HEK293 (cell line): ENCODE measurements at regions not wholly inside any gene's neighbourhood (a gene's known extent, or its start where the extent isn't known, plus 50 kb on each side); places are given as distances from the start of the nearest gene placed in this dataset.

Experiments
- CTCF ChIA-PET: fragments of 350-600 bp; formaldehyde crosslinking; extraction: SDS; loops from one replicate; lab custom pipeline; 2021; ENCODE audit warnings: antibody characterized with exemption; lab: Yijun Ruan, JAX
- POLR2A ChIA-PET: fragments of 300-600 bp; formaldehyde crosslinking; extraction: SDS; loops from one replicate; lab custom pipeline; 2020; ENCODE audit warnings: antibody characterized with exemption, inconsistent platforms; lab: Yijun Ruan, JAX
- H3K27ac ChIP-seq: fragments of 200-500 bp; sonication (Bioruptor generic); 2 replicates; pipeline ENCODE4 v1.5.1; 2014; ENCODE audit warnings: low read depth, low read length, control low read depth, inconsistent platforms; ENCODE audit errors: extremely low read depth
- H3K36me3 ChIP-seq, 2 experiments: fragments of 200-500 bp in 1 of 2; sonication (Bioruptor generic) in 1 of 2; 1 replicate in 1 of 2; 2 replicates in 1 of 2; pipeline ENCODE4 v1.5.1; 2014 to 2017; ENCODE audit warnings: inconsistent platforms in 2 of 2, low read length in 2 of 2; ENCODE audit not compliant: control insufficient read depth in 2 of 2, insufficient read depth in 1 of 2
- H3K4me1 ChIP-seq: fragments of 200-500 bp; sonication (Bioruptor generic); 2 replicates; pipeline ENCODE4 v1.5.1; 2014; ENCODE audit warnings: mild to moderate bottlenecking, low read length, inconsistent platforms; ENCODE audit not compliant: control insufficient read depth, insufficient read depth
- H3K4me3 ChIP-seq: 2 replicates; pipeline ENCODE4 v1.5.1; 2011; ENCODE audit warnings: low read depth, mild to moderate bottlenecking, control low read depth, low read length, moderate library complexity
- H3K9me3 ChIP-seq: fragments of 200-500 bp; sonication (Bioruptor generic); 2 replicates; pipeline ENCODE4 v1.5.1; 2014; ENCODE audit warnings: low read depth, low read length, inconsistent platforms; ENCODE audit not compliant: control insufficient read depth, insufficient read depth
- BCL11A ChIP-seq: fragments of 450-650 bp; formaldehyde crosslinking; IDR thresholded peaks from 2 replicates; pipeline ENCODE4 v1.5.1; 2016; ENCODE audit warnings: low read depth, missing biosample characterization, missing genetic modification characterization
- GLIS1 ChIP-seq: fragments of 450-650 bp; formaldehyde crosslinking; IDR thresholded peaks from 2 replicates; pipeline ENCODE4 v1.5.1; 2016; ENCODE audit warnings: missing biosample characterization, missing genetic modification characterization
- OSR2 ChIP-seq: fragments of 450-650 bp; formaldehyde crosslinking; IDR thresholded peaks from 2 replicates; pipeline ENCODE4 v1.5.1; 2016; ENCODE audit warnings: missing biosample characterization, missing genetic modification characterization
- RBAK ChIP-seq: fragments of 450-650 bp; formaldehyde crosslinking; IDR thresholded peaks from 2 replicates; pipeline ENCODE4 v1.5.1; 2016; ENCODE audit warnings: missing biosample characterization, missing genetic modification characterization
- SCRT2 ChIP-seq: fragments of 450-650 bp; formaldehyde crosslinking; IDR thresholded peaks from 2 replicates; pipeline ENCODE4 v1.5.1; 2016; ENCODE audit warnings: missing biosample characterization, missing genetic modification characterization
- WT1 ChIP-seq: fragments of 450-650 bp; formaldehyde crosslinking; IDR thresholded peaks from 2 replicates; pipeline ENCODE4 v1.5.1; 2016; ENCODE audit warnings: missing biosample characterization, missing genetic modification characterization
- ZBTB48 ChIP-seq: fragments of 450-650 bp; formaldehyde crosslinking; IDR thresholded peaks from 2 replicates; pipeline ENCODE4 v1.5.1; 2016; ENCODE audit warnings: missing biosample characterization, missing genetic modification characterization
- ZNF184 ChIP-seq: fragments of 450-650 bp; IDR thresholded peaks from 2 replicates; pipeline ENCODE4 v1.5.1; 2018; ENCODE audit warnings: missing biosample characterization, mild to moderate bottlenecking, missing genetic modification characterization
- ZNF248 ChIP-seq: fragments of 450-650 bp; formaldehyde crosslinking; IDR thresholded peaks from 2 replicates; pipeline ENCODE4 v1.5.1; 2017; ENCODE audit warnings: missing biosample characterization, missing genetic modification characterization
- ZNF280C ChIP-seq: fragments of 450-650 bp; formaldehyde crosslinking; IDR thresholded peaks from 2 replicates; pipeline ENCODE4 v1.5.1; 2016; ENCODE audit warnings: missing biosample characterization, missing genetic modification characterization
- ZNF341 ChIP-seq: fragments of 450-650 bp; formaldehyde crosslinking; IDR thresholded peaks from 2 replicates; pipeline ENCODE4; 2016; ENCODE audit warnings: low read depth, missing biosample characterization, missing genetic modification characterization
- ZNF510 ChIP-seq: fragments of 450-650 bp; formaldehyde crosslinking; IDR thresholded peaks from 2 replicates; pipeline ENCODE4 v1.5.1; 2018; ENCODE audit warnings: mild to moderate bottlenecking, missing genetic modification characterization, missing biosample characterization; ENCODE audit not compliant: insufficient replicate concordance
- ZNF530 ChIP-seq: fragments of 450-650 bp; formaldehyde crosslinking; IDR thresholded peaks from 2 replicates; pipeline ENCODE4 v1.5.1; 2016; ENCODE audit warnings: low read depth, missing biosample characterization, missing genetic modification characterization
- ZNF544 ChIP-seq: fragments of 450-650 bp; formaldehyde crosslinking; IDR thresholded peaks from 2 replicates; pipeline ENCODE4 v1.5.0; 2017; ENCODE audit warnings: missing biosample characterization, missing genetic modification characterization
- ZNF549 ChIP-seq: fragments of 450-650 bp; IDR thresholded peaks from 2 replicates; pipeline ENCODE4 v1.5.1; 2018; ENCODE audit warnings: missing biosample characterization, missing genetic modification characterization, mild to moderate bottlenecking, inconsistent platforms, moderate library complexity
- ZNF560 ChIP-seq: fragments of 450-650 bp; formaldehyde crosslinking; IDR thresholded peaks from 2 replicates; pipeline ENCODE4 v1.5.1; 2017; ENCODE audit warnings: missing biosample characterization, missing genetic modification characterization, borderline replicate concordance
- ZNF658 ChIP-seq: fragments of 450-650 bp; formaldehyde crosslinking; IDR thresholded peaks from 2 replicates; pipeline ENCODE4; 2016; ENCODE audit warnings: missing biosample characterization, missing genetic modification characterization
- ZSCAN16 ChIP-seq: fragments of 450-650 bp; formaldehyde crosslinking; IDR thresholded peaks from 2 replicates; pipeline ENCODE4 v1.5.1; 2016; ENCODE audit warnings: missing biosample characterization, missing genetic modification characterization
- TF ChIP-seq, protein P1 (sequence below): fragments of 450-650 bp; formaldehyde crosslinking; IDR thresholded peaks from 2 replicates; pipeline ENCODE4 v1.5.1; 2016; ENCODE audit warnings: missing biosample characterization, missing genetic modification characterization
- TF ChIP-seq, protein P2 (sequence below): fragments of 450-650 bp; formaldehyde crosslinking; IDR thresholded peaks from 2 replicates; pipeline ENCODE4 v1.5.1; 2016; ENCODE audit warnings: missing biosample characterization, missing genetic modification characterization
- TF ChIP-seq, protein P3 (sequence below): fragments of 450-650 bp; formaldehyde crosslinking; IDR thresholded peaks from 2 replicates; pipeline ENCODE4 v1.5.1; 2016; ENCODE audit warnings: missing biosample characterization, missing genetic modification characterization

GRCh38 chr3:5741017-5741416, 553.5 kb downstream of the EDEM1 start:
- CTCF ChIA-PET: no interaction called here
- no peaks in the 10 kb centered on the region for H3K9me3 ChIP-seq
- POLR2A ChIA-PET: no interaction called here
- H3K4me3 ChIP-seq: no peak overlapping the region
- TF ChIP-seq ZNF544 (tag by site-specific recombination) (no peak), ZSCAN16 (tag by site-specific recombination) (no peak), ZBTB48 (tag by site-specific recombination) (no peak), ZNF341 (no peak), OSR2 (tag by site-specific recombination) (no peak), ZNF560 (tag by site-specific recombination) (no peak), ZNF658 (tag by site-specific recombination) (no peak), ZNF248 (tag by site-specific recombination) (no peak), ZNF280C (tag by site-specific recombination) (no peak), ZNF510 (tag by site-specific recombination) (no peak), ZNF530 (tag by site-specific recombination) (no peak), WT1 (tag by site-specific recombination) (no peak), SCRT2 (tag by site-specific recombination) (no peak)
- TF ChIP-seq, all 188 proteins: peak for 0
- H3K4me1 ChIP-seq: no peaks in the 10 kb centered on the region
- no peaks in the 10 kb centered on the region for H3K36me3 ChIP-seq
- no peak overlapping the region for H3K27ac ChIP-seq

DNA sequence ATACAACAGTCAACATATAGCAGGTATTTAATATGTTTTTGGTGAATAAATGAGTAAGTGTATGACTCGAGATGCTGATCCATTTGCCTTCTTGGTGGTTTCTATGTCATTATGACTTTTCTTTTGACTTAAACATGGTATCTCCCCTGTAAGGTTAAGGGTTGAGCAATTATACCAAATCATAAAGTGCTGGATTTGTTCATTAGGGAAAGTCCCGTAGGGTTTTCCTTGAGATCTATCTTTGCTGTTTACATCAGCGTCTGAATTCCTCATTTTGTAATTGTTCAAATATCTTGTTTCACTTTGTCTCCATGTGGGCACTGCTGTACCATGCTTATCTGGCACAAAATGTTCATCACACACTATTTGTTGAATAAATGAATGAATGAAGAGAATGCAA, 562.6 kb downstream of the EDEM1 start:
- Histone ChIP-seq H3K27ac (no peak overlapping the region), H3K4me3 (no peak overlapping the region), H3K36me3 (no peaks in the 10 kb centered on the region), H3K9me3 (no peaks in the 10 kb centered on the region), H3K4me1 (no peaks in the 10 kb centered on the region)
- ChIA-PET CTCF (no interaction called here), POLR2A (no interaction called here)
- TF ChIP-seq ZNF184 (tag by site-specific recombination) (no peak), BCL11A (tag by site-specific recombination) (no peak)

GRCh38 chr3:5750874-5751640, 563.5 kb downstream of the EDEM1 start:
- Histone ChIP-seq H3K4me1 (no peaks in the 10 kb centered on the region), H3K9me3 (no peaks in the 10 kb centered on the region), H3K27ac (no peak overlapping the region), H3K4me3 (no peak overlapping the region), H3K36me3 (no peaks in the 10 kb centered on the region)
- ChIA-PET POLR2A (no interaction called here), CTCF (no interaction called here)
- TF ChIP-seq RBAK (tag by site-specific recombination) (no peak), GLIS1 (tag by site-specific recombination) (no peak), ZNF549 (tag by site-specific recombination) (no peak)
- TF ChIP-seq, protein P1, sequence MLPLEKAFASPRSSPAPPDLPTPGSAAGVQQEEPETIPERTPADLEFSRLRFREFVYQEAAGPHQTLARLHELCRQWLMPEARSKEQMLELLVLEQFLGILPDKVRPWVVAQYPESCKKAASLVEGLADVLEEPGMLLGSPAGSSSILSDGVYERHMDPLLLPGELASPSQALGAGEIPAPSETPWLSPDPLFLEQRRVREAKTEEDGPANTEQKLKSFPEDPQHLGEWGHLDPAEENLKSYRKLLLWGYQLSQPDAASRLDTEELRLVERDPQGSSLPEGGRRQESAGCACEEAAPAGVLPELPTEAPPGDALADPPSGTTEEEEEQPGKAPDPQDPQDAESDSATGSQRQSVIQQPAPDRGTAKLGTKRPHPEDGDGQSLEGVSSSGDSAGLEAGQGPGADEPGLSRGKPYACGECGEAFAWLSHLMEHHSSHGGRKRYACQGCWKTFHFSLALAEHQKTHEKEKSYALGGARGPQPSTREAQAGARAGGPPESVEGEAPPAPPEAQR (tag by site-specific recombination): no peak
- TF ChIP-seq, protein P2, sequence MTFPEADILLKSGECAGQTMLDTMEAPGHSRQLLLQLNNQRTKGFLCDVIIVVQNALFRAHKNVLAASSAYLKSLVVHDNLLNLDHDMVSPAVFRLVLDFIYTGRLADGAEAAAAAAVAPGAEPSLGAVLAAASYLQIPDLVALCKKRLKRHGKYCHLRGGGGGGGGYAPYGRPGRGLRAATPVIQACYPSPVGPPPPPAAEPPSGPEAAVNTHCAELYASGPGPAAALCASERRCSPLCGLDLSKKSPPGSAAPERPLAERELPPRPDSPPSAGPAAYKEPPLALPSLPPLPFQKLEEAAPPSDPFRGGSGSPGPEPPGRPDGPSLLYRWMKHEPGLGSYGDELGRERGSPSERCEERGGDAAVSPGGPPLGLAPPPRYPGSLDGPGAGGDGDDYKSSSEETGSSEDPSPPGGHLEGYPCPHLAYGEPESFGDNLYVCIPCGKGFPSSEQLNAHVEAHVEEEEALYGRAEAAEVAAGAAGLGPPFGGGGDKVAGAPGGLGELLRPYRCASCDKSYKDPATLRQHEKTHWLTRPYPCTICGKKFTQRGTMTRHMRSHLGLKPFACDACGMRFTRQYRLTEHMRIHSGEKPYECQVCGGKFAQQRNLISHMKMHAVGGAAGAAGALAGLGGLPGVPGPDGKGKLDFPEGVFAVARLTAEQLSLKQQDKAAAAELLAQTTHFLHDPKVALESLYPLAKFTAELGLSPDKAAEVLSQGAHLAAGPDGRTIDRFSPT: no peak
- TF ChIP-seq, protein P3, sequence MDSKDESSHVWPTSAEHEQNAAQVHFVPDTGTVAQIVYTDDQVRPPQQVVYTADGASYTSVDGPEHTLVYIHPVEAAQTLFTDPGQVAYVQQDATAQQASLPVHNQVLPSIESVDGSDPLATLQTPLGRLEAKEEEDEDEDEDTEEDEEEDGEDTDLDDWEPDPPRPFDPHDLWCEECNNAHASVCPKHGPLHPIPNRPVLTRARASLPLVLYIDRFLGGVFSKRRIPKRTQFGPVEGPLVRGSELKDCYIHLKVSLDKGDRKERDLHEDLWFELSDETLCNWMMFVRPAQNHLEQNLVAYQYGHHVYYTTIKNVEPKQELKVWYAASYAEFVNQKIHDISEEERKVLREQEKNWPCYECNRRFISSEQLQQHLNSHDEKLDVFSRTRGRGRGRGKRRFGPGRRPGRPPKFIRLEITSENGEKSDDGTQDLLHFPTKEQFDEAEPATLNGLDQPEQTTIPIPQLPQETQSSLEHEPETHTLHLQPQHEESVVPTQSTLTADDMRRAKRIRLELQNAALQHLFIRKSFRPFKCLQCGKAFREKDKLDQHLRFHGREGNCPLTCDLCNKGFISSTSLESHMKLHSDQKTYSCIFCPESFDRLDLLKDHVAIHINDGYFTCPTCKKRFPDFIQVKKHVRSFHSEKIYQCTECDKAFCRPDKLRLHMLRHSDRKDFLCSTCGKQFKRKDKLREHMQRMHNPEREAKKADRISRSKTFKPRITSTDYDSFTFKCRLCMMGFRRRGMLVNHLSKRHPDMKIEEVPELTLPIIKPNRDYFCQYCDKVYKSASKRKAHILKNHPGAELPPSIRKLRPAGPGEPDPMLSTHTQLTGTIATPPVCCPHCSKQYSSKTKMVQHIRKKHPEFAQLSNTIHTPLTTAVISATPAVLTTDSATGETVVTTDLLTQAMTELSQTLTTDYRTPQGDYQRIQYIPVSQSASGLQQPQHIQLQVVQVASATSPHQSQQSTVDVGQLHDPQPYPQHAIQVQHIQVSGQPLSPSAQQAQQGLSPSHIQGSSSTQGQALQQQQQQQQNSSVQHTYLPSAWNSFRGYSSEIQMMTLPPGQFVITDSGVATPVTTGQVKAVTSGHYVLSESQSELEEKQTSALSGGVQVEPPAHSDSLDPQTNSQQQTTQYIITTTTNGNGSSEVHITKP (tag by site-specific recombination): no peak
